Astrocyte of the spinal cord (primary cell): ENCODE measurements at regions not wholly inside any gene's neighbourhood (a gene's known extent, or its start where the extent isn't known, plus 50 kb on each side); places are given as distances from the start of the nearest gene placed in this dataset.

ENCODE experiments used
- DNase-seq: peaks from one replicate; pipeline ENCODE4 v3.0.0; 2011; ENCODE audit warnings: low read depth, low spot score
- H3K4me3 ChIP-seq: 2 replicates; pipeline ENCODE4 v1.5.1; 2011; ENCODE audit warnings: low read depth, mild to moderate bottlenecking, low read length, moderate library complexity
- in situ Hi-C: cut with HindIII; loops from 2 replicates; pipeline ENCODE4 v1.10.0; 2017; ENCODE audit warnings: low sequenced_read_pairs
- TF ChIP-seq, protein P1 (sequence below): IDR thresholded peaks from 2 replicates; pipeline ENCODE4 v1.5.1; 2012; ENCODE audit warnings: low read depth, mild to moderate bottlenecking, low read length, inconsistent platforms

DNA sequence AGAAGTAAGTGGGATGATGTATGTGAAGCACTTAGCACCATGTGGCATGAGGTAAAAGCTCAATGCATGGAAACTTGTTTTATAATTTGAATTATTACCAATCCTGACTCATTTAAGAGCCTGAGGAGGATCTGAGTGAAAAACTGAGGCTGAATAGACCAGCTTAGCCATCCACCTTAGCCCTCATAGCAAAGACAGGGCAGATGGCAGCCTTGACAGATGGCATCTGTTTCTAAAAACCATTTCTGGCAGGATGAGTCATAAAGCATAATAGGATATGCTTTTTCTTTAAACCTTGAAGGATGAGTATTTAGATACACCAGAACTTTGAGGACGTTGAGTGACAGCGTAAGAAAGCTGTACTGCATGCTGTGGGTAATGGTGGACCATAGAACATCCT, 61.0 kb upstream of the NAV2 start:
- H3K4me3 ChIP-seq = no peak overlapping the region
- in situ Hi-C loops = no loop called here
- DNase-seq = no peak
- TF ChIP-seq, protein P1, sequence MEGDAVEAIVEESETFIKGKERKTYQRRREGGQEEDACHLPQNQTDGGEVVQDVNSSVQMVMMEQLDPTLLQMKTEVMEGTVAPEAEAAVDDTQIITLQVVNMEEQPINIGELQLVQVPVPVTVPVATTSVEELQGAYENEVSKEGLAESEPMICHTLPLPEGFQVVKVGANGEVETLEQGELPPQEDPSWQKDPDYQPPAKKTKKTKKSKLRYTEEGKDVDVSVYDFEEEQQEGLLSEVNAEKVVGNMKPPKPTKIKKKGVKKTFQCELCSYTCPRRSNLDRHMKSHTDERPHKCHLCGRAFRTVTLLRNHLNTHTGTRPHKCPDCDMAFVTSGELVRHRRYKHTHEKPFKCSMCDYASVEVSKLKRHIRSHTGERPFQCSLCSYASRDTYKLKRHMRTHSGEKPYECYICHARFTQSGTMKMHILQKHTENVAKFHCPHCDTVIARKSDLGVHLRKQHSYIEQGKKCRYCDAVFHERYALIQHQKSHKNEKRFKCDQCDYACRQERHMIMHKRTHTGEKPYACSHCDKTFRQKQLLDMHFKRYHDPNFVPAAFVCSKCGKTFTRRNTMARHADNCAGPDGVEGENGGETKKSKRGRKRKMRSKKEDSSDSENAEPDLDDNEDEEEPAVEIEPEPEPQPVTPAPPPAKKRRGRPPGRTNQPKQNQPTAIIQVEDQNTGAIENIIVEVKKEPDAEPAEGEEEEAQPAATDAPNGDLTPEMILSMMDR = no peak

DNA sequence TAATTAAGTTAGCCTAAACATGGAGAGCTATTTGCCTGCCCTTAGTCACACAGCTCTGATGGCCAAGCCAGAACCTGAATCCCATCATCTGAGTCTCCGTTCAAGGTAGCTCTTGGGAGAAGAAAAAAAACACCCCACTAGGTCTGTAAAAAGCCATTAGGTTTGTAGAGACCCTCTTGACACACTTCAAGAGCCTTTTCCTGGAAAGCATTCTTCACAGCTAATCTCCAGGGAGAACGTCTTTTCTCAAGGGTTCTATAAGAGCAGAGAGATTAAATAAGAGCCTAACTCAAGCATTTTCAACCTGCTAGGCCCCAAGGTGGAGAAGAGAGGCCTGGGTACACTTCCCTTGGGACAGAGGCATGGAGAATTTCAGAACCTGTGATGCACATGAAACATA, 61.6 kb upstream of the NAV2 start:
- in situ Hi-C loops = no loop called here
- DNase-seq = no peak
- TF ChIP-seq, protein P1 = no peak
- no peak overlapping the region for H3K4me3 ChIP-seq

DNA sequence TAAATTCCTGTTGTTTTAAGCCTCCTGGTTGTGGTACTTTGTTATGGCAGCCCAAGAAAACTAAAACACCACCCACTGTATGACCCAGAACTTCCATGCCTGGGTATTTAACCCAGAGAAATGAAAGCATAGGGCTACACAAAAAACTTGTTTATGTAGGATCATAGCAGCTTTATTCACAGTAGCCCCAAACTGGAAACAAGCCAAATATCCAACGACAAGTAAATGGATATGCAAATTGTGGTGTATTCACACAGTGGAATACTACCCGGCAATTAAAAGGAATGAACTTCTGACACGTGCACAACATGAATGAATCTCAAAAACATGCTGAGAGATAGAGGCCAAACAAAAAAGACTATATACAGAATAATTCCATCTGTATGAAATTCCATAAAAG, 62.2 kb upstream of the NAV2 start:
- no peak for DNase-seq
- TF ChIP-seq, protein P1 = no peak
- in situ Hi-C loops = no loop called here
- H3K4me3 ChIP-seq = no peak overlapping the region

DNA sequence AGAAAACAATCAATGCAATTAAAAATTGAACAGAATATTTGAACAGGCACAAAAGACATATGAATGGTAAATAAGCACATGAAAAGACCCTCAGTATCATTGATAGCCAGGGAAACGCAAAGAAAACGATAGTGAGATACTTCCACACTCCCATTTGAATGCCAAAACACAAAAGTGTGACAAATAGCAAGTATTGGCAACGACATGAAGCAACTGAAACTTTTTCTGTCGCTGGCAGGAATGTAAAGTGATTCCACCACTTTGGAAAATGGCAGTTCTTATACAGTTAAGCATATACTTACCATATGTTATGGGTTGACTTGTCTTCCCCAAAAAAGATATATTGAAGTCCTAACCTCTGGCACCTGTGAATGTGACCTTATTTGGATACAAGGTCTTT, 62.9 kb upstream of the NAV2 start:
- DNase-seq = no peak
- in situ Hi-C loops = no loop called here
- no peak overlapping the region for H3K4me3 ChIP-seq
- TF ChIP-seq, protein P1 = no peak

DNA sequence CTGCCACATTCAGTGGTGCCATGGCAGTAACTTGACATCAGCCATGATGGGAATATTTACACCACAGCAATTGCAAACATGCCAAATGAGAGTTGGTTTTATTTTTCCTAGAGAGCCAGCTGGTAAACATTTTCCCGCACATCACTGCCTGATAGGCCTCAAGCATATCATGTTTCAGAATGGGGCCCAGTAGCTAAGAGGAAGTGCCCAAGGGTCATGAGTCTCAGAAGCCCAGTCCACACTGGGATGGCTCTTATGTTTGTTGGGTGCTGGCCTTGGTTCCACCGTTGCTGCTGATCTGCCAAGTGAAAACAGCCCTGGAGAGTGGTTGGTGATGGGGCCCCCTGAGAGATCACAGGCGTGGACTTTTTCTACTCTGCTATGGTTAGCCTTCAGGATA, 64.3 kb upstream of the NAV2 start:
- no peak for DNase-seq
- in situ Hi-C loops = no loop called here
- TF ChIP-seq, protein P1 = no peak
- H3K4me3 ChIP-seq = no peak overlapping the region

DNA sequence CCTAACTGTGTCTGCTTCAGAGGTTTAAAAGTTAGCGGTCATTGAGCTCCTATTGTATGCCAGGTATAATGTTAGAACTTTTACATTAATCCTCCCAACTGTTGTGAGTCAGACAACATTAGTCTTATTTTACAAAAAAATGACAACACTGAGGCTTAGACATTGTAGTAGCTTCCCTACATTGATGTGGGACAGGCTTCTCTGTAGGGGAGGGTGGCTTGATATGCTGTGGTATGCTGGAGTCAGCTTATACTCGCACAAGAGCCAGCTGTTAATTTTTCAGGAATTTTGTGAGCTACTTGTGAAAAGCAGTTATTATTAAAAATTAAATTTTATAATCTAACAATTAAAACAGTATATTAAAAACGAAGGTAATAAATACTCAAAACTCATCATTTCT, 64.8 kb upstream of the NAV2 start:
- in situ Hi-C loops = no loop called here
- DNase-seq = no peak
- TF ChIP-seq, protein P1 = no peak
- no peak overlapping the region for H3K4me3 ChIP-seq

DNA sequence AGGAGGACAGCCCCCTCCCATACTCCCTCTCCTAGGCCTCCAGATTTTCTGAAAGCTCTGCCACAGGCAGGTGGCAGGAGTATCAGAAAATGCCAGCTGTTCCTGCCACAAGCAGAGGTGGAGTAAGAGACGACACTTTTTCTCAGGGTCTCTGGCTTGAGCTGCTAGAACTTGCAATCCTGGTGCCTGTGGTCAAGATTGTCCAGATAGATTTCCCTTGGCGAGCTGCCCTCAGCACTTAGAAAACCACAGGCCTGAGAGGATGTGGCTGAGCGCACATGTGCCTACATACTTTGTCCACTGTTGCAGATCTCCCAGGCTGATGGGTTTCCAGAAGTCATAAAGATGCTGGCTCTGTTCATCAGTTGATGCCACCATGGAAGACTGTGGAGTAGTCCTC, 65.7 kb upstream of the NAV2 start:
- in situ Hi-C loops = no loop called here
- peak; percentile 96 for DNase-seq
- TF ChIP-seq, protein P1 = no peak
- no peak overlapping the region for H3K4me3 ChIP-seq
